HCT116 (cell line): ENCODE measurements at regions not wholly inside any gene's neighbourhood (a gene's known extent, or its start where the extent isn't known, plus 50 kb on each side); places are given as distances from the start of the nearest gene placed in this dataset.

Experiments
- POLR2A ChIP-seq: IDR thresholded peaks from 2 replicates; pipeline ENCODE4 v1.7.0; 2011; ENCODE audit warnings: borderline replicate concordance; ENCODE audit not compliant: insufficient read depth, insufficient read length; ENCODE audit errors: extremely low read depth
- YY1 ChIP-seq: IDR thresholded peaks from 2 replicates; pipeline ENCODE4 v1.6.1; 2011; ENCODE audit warnings: low read length, low read depth, moderate library complexity, mild to moderate bottlenecking; ENCODE audit not compliant: insufficient replicate concordance; ENCODE audit errors: extremely low read depth
- ZNF274 ChIP-seq: fragments of 200-500 bp; sonication (Bioruptor generic); IDR thresholded peaks from 2 replicates; pipeline ENCODE4 v1.6.1; 2014; ENCODE audit warnings: mild to moderate bottlenecking, low read depth, low read length, inconsistent platforms
- TF ChIP-seq, protein P1 (sequence below), 3 experiments: fragments of 200-600 bp in 1 of 3; sonication (generic) in 1 of 3; IDR thresholded peaks in 2 of 3; conservative IDR thresholded peaks in 1 of 3; 2 replicates each; pipeline ENCODE4 v1.5.1; 2012 to 2017; ENCODE audit warnings: low read depth in 2 of 3, low read length in 2 of 3, antibody characterized with exemption in 1 of 3, borderline replicate concordance in 1 of 3, control low read depth in 1 of 3, mild to moderate bottlenecking in 1 of 3, mixed read lengths in 1 of 3, mixed run types in 1 of 3, moderate library complexity in 1 of 3; ENCODE audit not compliant: insufficient read depth in 1 of 3

DNA sequence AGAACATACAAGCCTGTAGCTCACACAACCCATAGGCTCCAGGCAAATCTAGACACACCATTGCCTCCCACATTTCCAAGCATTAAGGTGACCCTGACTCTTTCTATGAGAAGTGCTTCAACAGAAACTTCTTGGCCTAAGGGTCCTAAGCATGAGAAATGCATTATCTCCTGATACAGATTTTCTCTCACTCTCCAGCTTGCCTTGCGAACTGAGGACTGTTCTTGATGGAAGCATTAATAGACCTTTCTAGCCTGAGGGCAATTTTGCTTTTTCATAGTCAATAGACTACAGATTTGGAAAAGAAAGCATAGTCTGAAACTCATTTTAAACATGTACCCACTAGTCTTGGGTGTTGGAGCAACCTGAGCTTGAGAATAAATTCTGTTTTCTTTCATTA is 1801.3 kb upstream of the PCDH7 start:
- no peak for TF ChIP-seq ZNF274
- TF ChIP-seq, protein P1, sequence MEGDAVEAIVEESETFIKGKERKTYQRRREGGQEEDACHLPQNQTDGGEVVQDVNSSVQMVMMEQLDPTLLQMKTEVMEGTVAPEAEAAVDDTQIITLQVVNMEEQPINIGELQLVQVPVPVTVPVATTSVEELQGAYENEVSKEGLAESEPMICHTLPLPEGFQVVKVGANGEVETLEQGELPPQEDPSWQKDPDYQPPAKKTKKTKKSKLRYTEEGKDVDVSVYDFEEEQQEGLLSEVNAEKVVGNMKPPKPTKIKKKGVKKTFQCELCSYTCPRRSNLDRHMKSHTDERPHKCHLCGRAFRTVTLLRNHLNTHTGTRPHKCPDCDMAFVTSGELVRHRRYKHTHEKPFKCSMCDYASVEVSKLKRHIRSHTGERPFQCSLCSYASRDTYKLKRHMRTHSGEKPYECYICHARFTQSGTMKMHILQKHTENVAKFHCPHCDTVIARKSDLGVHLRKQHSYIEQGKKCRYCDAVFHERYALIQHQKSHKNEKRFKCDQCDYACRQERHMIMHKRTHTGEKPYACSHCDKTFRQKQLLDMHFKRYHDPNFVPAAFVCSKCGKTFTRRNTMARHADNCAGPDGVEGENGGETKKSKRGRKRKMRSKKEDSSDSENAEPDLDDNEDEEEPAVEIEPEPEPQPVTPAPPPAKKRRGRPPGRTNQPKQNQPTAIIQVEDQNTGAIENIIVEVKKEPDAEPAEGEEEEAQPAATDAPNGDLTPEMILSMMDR (IDR thresholded peaks at IDR 0.05 in 2 of 3, conservative IDR thresholded peaks at IDR 0.05 in 1 of 3; ENCODE audit: borderline replicate concordance in 1 of 3, insufficient read depth in 1 of 3, low read depth in 2 of 3, low read length in 2 of 3) = no peak
- no peak for TF ChIP-seq YY1
- no peak for TF ChIP-seq POLR2A
